Uterus (tissue), 2 donors: ENCODE measurements at regions not wholly inside any gene's neighbourhood (a gene's known extent, or its start where the extent isn't known, plus 50 kb on each side); places are given as distances from the start of the nearest gene placed in this dataset.

Experiments
- POLR2A ChIP-seq, 2 donors: fragments of 450-650 bp; IDR thresholded peaks; one replicate each; pipeline ENCODE4 v1.6.1; 2016; ENCODE audit warnings: antibody characterized with exemption in 2 of 2, mild to moderate bottlenecking in 1 of 2, moderate library complexity in 1 of 2
- TF ChIP-seq, protein P1 (sequence below), 4 experiments: fragments of 200-600 bp in 2 of 4; fragments of 450-650 bp in 2 of 4; sonication (generic) in 2 of 4; IDR thresholded peaks; one replicate each; pipeline ENCODE4 v1.5.1; 2016 to 2019; ENCODE audit warnings: antibody characterized with exemption in 4 of 4, mild to moderate bottlenecking in 2 of 4, moderate library complexity in 1 of 4

DNA sequence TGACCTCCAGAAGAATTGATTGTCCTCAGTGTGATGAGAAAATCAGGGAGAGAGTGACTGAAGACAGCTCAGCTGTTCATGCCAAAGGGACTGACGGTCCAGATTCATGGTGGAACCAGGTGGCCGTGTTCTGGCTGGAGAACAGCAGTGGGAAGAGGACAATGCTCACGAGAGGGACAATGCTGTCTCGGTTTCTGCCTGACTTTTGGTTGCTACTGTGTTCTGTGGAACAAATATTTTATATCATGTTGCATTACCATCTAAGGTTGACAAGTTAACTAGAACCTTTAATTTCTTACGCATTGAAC lies 58.0 kb upstream of the ULK4 start:
- no peak for TF ChIP-seq POLR2A (IDR thresholded peaks at IDR 0.05)
- TF ChIP-seq, protein P1, sequence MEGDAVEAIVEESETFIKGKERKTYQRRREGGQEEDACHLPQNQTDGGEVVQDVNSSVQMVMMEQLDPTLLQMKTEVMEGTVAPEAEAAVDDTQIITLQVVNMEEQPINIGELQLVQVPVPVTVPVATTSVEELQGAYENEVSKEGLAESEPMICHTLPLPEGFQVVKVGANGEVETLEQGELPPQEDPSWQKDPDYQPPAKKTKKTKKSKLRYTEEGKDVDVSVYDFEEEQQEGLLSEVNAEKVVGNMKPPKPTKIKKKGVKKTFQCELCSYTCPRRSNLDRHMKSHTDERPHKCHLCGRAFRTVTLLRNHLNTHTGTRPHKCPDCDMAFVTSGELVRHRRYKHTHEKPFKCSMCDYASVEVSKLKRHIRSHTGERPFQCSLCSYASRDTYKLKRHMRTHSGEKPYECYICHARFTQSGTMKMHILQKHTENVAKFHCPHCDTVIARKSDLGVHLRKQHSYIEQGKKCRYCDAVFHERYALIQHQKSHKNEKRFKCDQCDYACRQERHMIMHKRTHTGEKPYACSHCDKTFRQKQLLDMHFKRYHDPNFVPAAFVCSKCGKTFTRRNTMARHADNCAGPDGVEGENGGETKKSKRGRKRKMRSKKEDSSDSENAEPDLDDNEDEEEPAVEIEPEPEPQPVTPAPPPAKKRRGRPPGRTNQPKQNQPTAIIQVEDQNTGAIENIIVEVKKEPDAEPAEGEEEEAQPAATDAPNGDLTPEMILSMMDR (IDR thresholded peaks at IDR 0.05): no peak
